A549 (cell line): ENCODE measurements at regions not wholly inside any gene's neighbourhood (a gene's known extent, or its start where the extent isn't known, plus 50 kb on each side); places are given as distances from the start of the nearest gene placed in this dataset.
"Not testable (repeated sequence)": the region's sequence is repeated elsewhere in the genome, so short reads cannot be mapped to it uniquely, and the experiment has no call there.

Experiments
- ATAC-seq, 2 experiments: fragments of 200-7000 bp in 1 of 2; fragments of >200 bp in 1 of 2; cut with Nextera tagmentation in 1 of 2; cut with Tn5 transposase in 1 of 2; 3 replicates each; pipeline versions ENCODE4 v1.8.0 to v1.9.1; 2018 to 2020; ENCODE audit warnings: mild to moderate bottlenecking in 1 of 2, moderate library complexity in 1 of 2
- CTCF ChIA-PET: fragments of 300-600 bp; sonication (Branson Sonifier 250); formaldehyde crosslinking; extraction: SDS; loops from one replicate; lab custom pipeline; 2021; ENCODE audit warnings: antibody characterized with exemption, inconsistent platforms; lab: Yijun Ruan, JAX
- POLR2A ChIA-PET: fragments of 350-600 bp; formaldehyde crosslinking; extraction: SDS; loops from one replicate; lab custom pipeline; 2021; ENCODE audit warnings: antibody characterized with exemption, inconsistent platforms; lab: Yijun Ruan, JAX
- DNase-seq, 2 experiments: peaks; one replicate each; pipeline versions ENCODE4 v3.0.0 to v3.0.0-alpha.2; 2011 to 2016; ENCODE audit warnings: low read depth in 1 of 2, low spot score in 1 of 2
- FAIRE-seq: peaks from 2 replicates; lab custom pipeline; 2011; peaks lifted over from hg19 to GRCh38; lab: Jason Lieb, UNC
- H3K27ac ChIP-seq, 2 experiments: fragments of >200 bp; sonication (Bioruptor Twin); formaldehyde crosslinking; 3 replicates each; pipeline ENCODE4 v1.5.1; 2016 to 2017
- H3K4me1 ChIP-seq: fragments of >200 bp; sonication (Bioruptor Twin); formaldehyde crosslinking; 3 replicates; pipeline ENCODE4 v1.6.1; 2016
- H3K4me2 ChIP-seq: fragments of >200 bp; sonication (Bioruptor Twin); formaldehyde crosslinking; 3 replicates; pipeline ENCODE4 v1.6.1; 2016
- H3K4me3 ChIP-seq: fragments of >200 bp; sonication (Bioruptor Twin); formaldehyde crosslinking; 3 replicates; pipeline ENCODE4 v1.5.1; 2016
- H3K9me3 ChIP-seq: fragments of >200 bp; sonication (Bioruptor Twin); formaldehyde crosslinking; 3 replicates; pipeline ENCODE4 v1.6.1; 2016
- CBX8 ChIP-seq: fragments of 200-600 bp; sonication (generic); IDR thresholded peaks from 2 replicates; pipeline ENCODE4 v1.6.1; 2016
- CEBPB ChIP-seq, 2 experiments: fragments of >200 bp in 1 of 2; sonication (Bioruptor Twin) in 1 of 2; formaldehyde crosslinking in 1 of 2; IDR thresholded peaks; 2 replicates each; pipeline ENCODE4 v1.6.1; 2012 to 2016
- CHD2 ChIP-seq: fragments of 150-350 bp; IDR thresholded peaks from 2 replicates; pipeline ENCODE4 v1.6.1; 2014; ENCODE audit warnings: low read length; ENCODE audit not compliant: partially characterized antibody
- CHD4 ChIP-seq: fragments of 200-600 bp; sonication (generic); IDR thresholded peaks from 2 replicates; pipeline ENCODE4 v1.6.1; 2016; ENCODE audit warnings: antibody characterized with exemption, mild to moderate bottlenecking, borderline replicate concordance
- EHF ChIP-seq: fragments of 250-450 bp; sonication (Bioruptor Pico); IDR thresholded peaks from 2 replicates; pipeline ENCODE4 v1.5.0; 2020; ENCODE audit warnings: mild to moderate bottlenecking
- EP300 ChIP-seq, 2 experiments: fragments of >200 bp; sonication (Bioruptor Twin); formaldehyde crosslinking; IDR thresholded peaks; 2 replicates in 1 of 2; 3 replicates in 1 of 2; pipeline ENCODE4 v1.6.1; 2016 to 2017
- ESRRA ChIP-seq: fragments of 150-350 bp; IDR thresholded peaks from 2 replicates; pipeline ENCODE4 v1.6.1; 2014; ENCODE audit warnings: mild to moderate bottlenecking, low read length, borderline replicate concordance
- GATA3 ChIP-seq: IDR thresholded peaks from 2 replicates; pipeline ENCODE4 v1.6.1; 2012; ENCODE audit warnings: borderline replicate concordance
- JUNB ChIP-seq: fragments of >200 bp; sonication (Bioruptor Twin); formaldehyde crosslinking; IDR thresholded peaks from 2 replicates; pipeline ENCODE4 v1.6.1; 2016
- KDM5A ChIP-seq: fragments of 200-600 bp; sonication (generic); IDR thresholded peaks from 2 replicates; pipeline ENCODE4 v1.6.1; 2016; ENCODE audit warnings: antibody characterized with exemption, mild to moderate bottlenecking
- NFE2L2 ChIP-seq: fragments of 150-350 bp; conservative IDR thresholded peaks from 2 replicates; pipeline ENCODE4 v1.6.1; 2014; ENCODE audit warnings: low read length
- PHF8 ChIP-seq: fragments of 200-600 bp; sonication (generic); IDR thresholded peaks from 2 replicates; pipeline ENCODE4 v1.6.1; 2016; ENCODE audit warnings: low read depth, mild to moderate bottlenecking, antibody characterized with exemption, moderate library complexity, borderline replicate concordance
- POLR2A ChIP-seq: IDR thresholded peaks from 2 replicates; pipeline ENCODE4 v1.6.1; 2012; ENCODE audit warnings: mild to moderate bottlenecking, low read length
- RAD21 ChIP-seq, 2 experiments: fragments of >200 bp in 1 of 2; sonication (Bioruptor Twin) in 1 of 2; formaldehyde crosslinking in 1 of 2; IDR thresholded peaks in 1 of 2; conservative IDR thresholded peaks in 1 of 2; 2 replicates in 1 of 2; 3 replicates in 1 of 2; pipeline ENCODE4 v1.6.1; 2012 to 2018; ENCODE audit warnings: inconsistent platforms in 1 of 2
- RCOR1 ChIP-seq: fragments of 150-350 bp; IDR thresholded peaks from 2 replicates; pipeline ENCODE4 v1.6.1; 2014; ENCODE audit warnings: antibody characterized with exemption, low read length, low read depth
- RFX5 ChIP-seq: fragments of 450-650 bp; IDR thresholded peaks from 2 replicates; pipeline ENCODE4 v1.7.1; 2014; ENCODE audit warnings: antibody characterized with exemption, mild to moderate bottlenecking, moderate library complexity
- TFCP2L1 ChIP-seq: fragments of 250-450 bp; sonication (Bioruptor Pico); IDR thresholded peaks from 2 replicates; pipeline ENCODE4 v1.5.0; 2021; ENCODE audit warnings: mild to moderate bottlenecking
- TP53 ChIP-seq: fragments of 250-450 bp; sonication (Bioruptor Pico); IDR thresholded peaks from 2 replicates; pipeline ENCODE4 v1.5.0; 2021; ENCODE audit warnings: mild to moderate bottlenecking, moderate library complexity
- ZFP36 ChIP-seq: fragments of 450-650 bp; IDR thresholded peaks from 2 replicates; pipeline ENCODE4 v1.6.1; 2014; ENCODE audit warnings: borderline replicate concordance; ENCODE audit not compliant: partially characterized antibody
- ZSCAN20 ChIP-seq: fragments of 250-450 bp; sonication (Bioruptor Pico); IDR thresholded peaks from 2 replicates; pipeline ENCODE4 v1.8.0; 2022; ENCODE audit warnings: mild to moderate bottlenecking, moderate library complexity
- WGBS: methylation state at CpG from one replicate; pipeline ENCODE4 v1.1.6; 2017; ENCODE audit errors: missing lambda C conversion rate; 5-methylcytosine and 5-hydroxymethylcytosine counted together
- TF ChIP-seq, protein P1 (sequence below): fragments of >200 bp; sonication (Bioruptor Twin); formaldehyde crosslinking; IDR thresholded peaks from 3 replicates; pipeline ENCODE4 v1.6.1; 2016
- TF ChIP-seq, protein P2 (sequence below): fragments of 150-350 bp; IDR thresholded peaks from 2 replicates; pipeline ENCODE4 v1.6.1; 2014; ENCODE audit warnings: low read depth, mild to moderate bottlenecking, low read length
- TF ChIP-seq, protein P3 (sequence below): fragments of 450-650 bp; IDR thresholded peaks from 2 replicates; pipeline ENCODE4 v1.6.1; 2014; ENCODE audit warnings: antibody characterized with exemption
- TF ChIP-seq, protein P4 (sequence below): IDR thresholded peaks from 2 replicates; pipeline ENCODE4 v1.6.1; 2012; ENCODE audit warnings: low read depth, borderline replicate concordance

DNA sequence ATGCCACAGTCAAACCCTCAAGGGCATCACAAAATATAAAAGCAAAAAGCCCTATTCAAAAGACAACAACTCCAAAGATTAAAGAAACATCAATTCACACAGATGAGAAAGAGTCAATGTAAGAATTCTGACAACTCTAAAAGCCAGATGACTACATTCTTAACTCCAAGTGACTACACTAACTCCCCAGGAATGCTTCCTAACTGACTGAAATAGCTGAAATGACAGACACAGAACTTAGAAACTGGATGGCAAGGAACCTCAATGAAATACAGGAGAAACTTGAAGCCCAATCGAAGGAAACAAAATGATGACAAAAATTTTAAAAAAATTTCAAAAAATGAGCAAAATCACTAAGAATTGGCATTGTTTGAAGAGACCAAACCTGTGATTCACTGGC, 1047.6 kb upstream of the PCDH10 start:
- 9% methylated on average over 1 of the region's 1 CpG for WGBS
- H3K4me3 ChIP-seq, result no peak overlapping the region
- TF ChIP-seq EP300 (IDR thresholded peaks at IDR 0.05) (no peak), EHF (CRISPR knock-in tag) (no peak), JUNB (no peak), NFE2L2 (no peak), CBX8 (no peak), ESRRA (no peak), RAD21 (conservative IDR thresholded peaks at IDR 0.05 in 1 of 2, IDR thresholded peaks at IDR 0.05 in 1 of 2) (no peak)
- TF ChIP-seq, protein P1, sequence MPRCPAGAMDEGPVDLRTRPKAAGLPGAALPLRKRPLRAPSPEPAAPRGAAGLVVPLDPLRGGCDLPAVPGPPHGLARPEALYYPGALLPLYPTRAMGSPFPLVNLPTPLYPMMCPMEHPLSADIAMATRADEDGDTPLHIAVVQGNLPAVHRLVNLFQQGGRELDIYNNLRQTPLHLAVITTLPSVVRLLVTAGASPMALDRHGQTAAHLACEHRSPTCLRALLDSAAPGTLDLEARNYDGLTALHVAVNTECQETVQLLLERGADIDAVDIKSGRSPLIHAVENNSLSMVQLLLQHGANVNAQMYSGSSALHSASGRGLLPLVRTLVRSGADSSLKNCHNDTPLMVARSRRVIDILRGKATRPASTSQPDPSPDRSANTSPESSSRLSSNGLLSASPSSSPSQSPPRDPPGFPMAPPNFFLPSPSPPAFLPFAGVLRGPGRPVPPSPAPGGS, result no peak
- ChIA-PET POLR2A (no interaction called here), CTCF (interaction anchor here (1.0 kb wide), 1 partner anchor 15 kb away, joined by 3 read pairs; no protein-coding TSS in a partner anchor)
- H3K9me3 ChIP-seq, result no peaks in the 10 kb centered on the region
- ATAC-seq, result no peak
- no peak overlapping the region for H3K4me2 ChIP-seq
- no peaks in the 10 kb centered on the region for H3K4me1 ChIP-seq
- FAIRE-seq, result no peak
- H3K27ac ChIP-seq, result no peak overlapping the region
- no peak for DNase-seq

DNA sequence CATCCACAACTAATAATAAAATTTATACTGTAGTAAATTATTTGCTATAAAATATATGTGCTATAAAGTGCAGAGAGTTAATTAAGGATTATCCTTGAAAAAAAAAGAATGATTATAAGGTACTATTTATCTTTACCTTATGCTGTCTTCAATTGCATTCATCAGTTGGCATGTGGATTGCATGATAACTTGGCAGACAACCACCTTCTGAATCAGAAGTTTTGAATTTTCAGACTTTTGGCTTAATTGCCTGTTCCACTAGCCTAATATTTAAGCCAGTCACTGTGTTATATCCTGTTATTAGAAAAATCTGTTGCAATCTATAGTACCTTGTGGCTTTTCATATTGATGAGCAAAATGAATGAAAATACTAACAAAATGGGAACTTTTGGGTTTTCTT, 1040.3 kb upstream of the PCDH10 start:
- ChIA-PET POLR2A (no interaction called here), CTCF (no interaction called here)
- Histone ChIP-seq H3K27ac (no peak overlapping the region), H3K4me3 (no peak overlapping the region), H3K9me3 (no peaks in the 10 kb centered on the region), H3K4me2 (no peak overlapping the region), H3K4me1 (no peaks in the 10 kb centered on the region)
- ATAC-seq (no peak), FAIRE-seq (no peak), DNase-seq (no peak)
- TF ChIP-seq CEBPB (IDR thresholded peaks at IDR 0.05) (no peak), RCOR1 (no peak), ESRRA (no peak), GATA3 (no peak), EHF (CRISPR knock-in tag) (no peak)

DNA sequence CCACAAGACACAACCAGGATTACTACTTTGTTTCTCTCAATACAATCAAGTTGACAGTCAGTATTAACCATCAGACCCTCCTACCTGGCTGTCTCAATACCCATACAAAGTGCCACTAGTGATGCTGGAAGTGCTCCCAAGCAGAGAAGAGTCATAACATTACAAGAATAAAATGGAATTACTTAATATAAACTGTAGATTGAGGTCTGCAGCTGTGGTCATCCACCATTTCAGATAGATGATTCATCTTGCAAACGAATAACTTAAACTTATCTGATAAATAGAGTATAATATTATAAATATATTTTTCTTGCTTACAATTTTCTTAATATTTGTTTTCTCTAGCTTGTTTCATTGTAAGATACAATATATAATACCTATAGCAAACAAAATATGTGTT, 1034.2 kb upstream of the PCDH10 start:
- no peak for TF ChIP-seq POLR2A
- no peak for TF ChIP-seq KDM5A
- TF ChIP-seq ZSCAN20 (CRISPR knock-in tag), result no peak
- TF ChIP-seq, protein P2, sequence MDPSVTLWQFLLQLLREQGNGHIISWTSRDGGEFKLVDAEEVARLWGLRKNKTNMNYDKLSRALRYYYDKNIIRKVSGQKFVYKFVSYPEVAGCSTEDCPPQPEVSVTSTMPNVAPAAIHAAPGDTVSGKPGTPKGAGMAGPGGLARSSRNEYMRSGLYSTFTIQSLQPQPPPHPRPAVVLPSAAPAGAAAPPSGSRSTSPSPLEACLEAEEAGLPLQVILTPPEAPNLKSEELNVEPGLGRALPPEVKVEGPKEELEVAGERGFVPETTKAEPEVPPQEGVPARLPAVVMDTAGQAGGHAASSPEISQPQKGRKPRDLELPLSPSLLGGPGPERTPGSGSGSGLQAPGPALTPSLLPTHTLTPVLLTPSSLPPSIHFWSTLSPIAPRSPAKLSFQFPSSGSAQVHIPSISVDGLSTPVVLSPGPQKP, result no peak
- TF ChIP-seq, protein P3, sequence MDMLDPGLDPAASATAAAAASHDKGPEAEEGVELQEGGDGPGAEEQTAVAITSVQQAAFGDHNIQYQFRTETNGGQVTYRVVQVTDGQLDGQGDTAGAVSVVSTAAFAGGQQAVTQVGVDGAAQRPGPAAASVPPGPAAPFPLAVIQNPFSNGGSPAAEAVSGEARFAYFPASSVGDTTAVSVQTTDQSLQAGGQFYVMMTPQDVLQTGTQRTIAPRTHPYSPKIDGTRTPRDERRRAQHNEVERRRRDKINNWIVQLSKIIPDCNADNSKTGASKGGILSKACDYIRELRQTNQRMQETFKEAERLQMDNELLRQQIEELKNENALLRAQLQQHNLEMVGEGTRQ, result no peak
- no peak for TF ChIP-seq CHD4
- no peak for TF ChIP-seq RCOR1
- TF ChIP-seq RFX5, result no peak
- no peak for TF ChIP-seq ZFP36
- TF ChIP-seq JUNB, result no peak
- TF ChIP-seq CEBPB (IDR thresholded peaks at IDR 0.05), result no peak
- TF ChIP-seq, protein P4, sequence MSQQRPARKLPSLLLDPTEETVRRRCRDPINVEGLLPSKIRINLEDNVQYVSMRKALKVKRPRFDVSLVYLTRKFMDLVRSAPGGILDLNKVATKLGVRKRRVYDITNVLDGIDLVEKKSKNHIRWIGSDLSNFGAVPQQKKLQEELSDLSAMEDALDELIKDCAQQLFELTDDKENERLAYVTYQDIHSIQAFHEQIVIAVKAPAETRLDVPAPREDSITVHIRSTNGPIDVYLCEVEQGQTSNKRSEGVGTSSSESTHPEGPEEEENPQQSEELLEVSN, result no peak
- TF ChIP-seq PHF8, result no peak
- no peak for TF ChIP-seq TFCP2L1 (CRISPR knock-in tag)
- no peak for TF ChIP-seq TP53 (CRISPR knock-in tag)
- no peak for TF ChIP-seq CHD2
- TF ChIP-seq EP300 (IDR thresholded peaks at IDR 0.05), result no peak
- 2% methylated on average over 1 of the region's 1 CpG for WGBS
- CTCF ChIA-PET, result no interaction called here
- FAIRE-seq (no peak), DNase-seq (no peak), ATAC-seq (no peak)
- H3K9me3 ChIP-seq, result no peaks in the 10 kb centered on the region
- no peak overlapping the region for H3K4me2 ChIP-seq
- no peaks in the 10 kb centered on the region for H3K4me1 ChIP-seq
- no peak overlapping the region for H3K4me3 ChIP-seq
- POLR2A ChIA-PET, result no interaction called here
- H3K27ac ChIP-seq, result no peak overlapping the region

DNA sequence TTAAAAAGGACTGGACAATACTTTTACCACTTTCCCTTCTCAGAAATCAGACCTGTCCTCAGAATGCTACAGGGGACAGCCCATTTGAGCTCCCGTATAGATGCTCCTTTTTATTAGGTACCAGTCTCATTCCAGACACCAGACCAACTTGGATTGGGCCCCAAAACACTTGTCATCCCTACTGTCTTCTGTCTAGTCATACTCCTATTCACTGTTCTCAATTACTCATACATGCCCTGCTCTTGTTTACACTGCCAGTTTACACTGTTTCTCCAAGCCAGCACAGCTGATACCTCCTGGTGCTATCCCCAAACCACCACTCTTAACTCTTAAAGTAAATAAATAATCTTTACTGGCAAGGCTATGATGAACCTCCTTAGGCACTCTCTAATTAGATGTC, 1026.4 kb upstream of the PCDH10 start:
- ATAC-seq, CTCF ChIA-PET, POLR2A ChIA-PET, H3K4me1 ChIP-seq, H3K27ac ChIP-seq, H3K4me2 ChIP-seq, DNase-seq, H3K4me3 ChIP-seq, H3K9me3 ChIP-seq, FAIRE-seq: not testable (repeated sequence)
- 12% methylated on average over 1 of the region's 1 CpG for WGBS
